ENCODE measurements at regions not wholly inside any gene's neighbourhood (a gene's known extent, or its start where the extent isn't known, plus 50 kb on each side); places are given as distances from the start of the nearest gene placed in this dataset.

DNA sequence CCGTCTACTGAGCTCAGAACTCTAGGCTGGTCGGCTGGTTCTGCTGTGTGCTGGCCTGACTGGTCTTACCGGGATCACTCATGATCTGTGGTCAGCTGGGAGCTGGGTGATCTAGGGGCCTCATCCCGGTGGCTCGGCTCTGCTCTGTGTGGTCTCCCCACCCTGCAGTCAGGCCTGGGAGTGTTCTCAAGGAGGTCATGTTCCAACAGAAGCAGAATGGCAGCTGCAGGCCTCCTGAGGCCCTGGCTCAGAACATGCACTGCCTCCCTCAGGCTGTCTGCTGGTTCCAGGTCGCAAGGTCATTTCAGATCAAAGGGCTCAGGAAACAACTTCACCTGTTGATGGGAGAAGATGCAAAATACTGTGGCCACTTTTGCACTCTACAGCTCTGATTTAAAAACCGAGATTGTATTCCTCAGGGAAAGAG lies 81.1 kb upstream of the RFX8 start:
- TF ChIP-seq EP300 (IDR thresholded peaks at IDR 0.05) (no peak), POLR2A (IDR thresholded peaks at IDR 0.05) (no peak)
- TF ChIP-seq, protein P1, sequence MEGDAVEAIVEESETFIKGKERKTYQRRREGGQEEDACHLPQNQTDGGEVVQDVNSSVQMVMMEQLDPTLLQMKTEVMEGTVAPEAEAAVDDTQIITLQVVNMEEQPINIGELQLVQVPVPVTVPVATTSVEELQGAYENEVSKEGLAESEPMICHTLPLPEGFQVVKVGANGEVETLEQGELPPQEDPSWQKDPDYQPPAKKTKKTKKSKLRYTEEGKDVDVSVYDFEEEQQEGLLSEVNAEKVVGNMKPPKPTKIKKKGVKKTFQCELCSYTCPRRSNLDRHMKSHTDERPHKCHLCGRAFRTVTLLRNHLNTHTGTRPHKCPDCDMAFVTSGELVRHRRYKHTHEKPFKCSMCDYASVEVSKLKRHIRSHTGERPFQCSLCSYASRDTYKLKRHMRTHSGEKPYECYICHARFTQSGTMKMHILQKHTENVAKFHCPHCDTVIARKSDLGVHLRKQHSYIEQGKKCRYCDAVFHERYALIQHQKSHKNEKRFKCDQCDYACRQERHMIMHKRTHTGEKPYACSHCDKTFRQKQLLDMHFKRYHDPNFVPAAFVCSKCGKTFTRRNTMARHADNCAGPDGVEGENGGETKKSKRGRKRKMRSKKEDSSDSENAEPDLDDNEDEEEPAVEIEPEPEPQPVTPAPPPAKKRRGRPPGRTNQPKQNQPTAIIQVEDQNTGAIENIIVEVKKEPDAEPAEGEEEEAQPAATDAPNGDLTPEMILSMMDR (IDR thresholded peaks at IDR 0.05), result no peak
